ENCODE measurements at regions not wholly inside any gene's neighbourhood (a gene's known extent, or its start where the extent isn't known, plus 50 kb on each side); places are given as distances from the start of the nearest gene placed in this dataset.

GRCh38 chr9:91044354-91044753 is 242.7 kb downstream of the SYK start:
- no peak overlapping the region for H3K4me3 ChIP-seq (ENCODE audit: low read depth in 1 of 2, low read length in 2 of 2)
- no peak overlapping the region for H3K27ac ChIP-seq (ENCODE audit: low read length)
- H3K27me3 ChIP-seq (ENCODE audit: low read depth, low read length): no peaks in the 10 kb centered on the region
- H3K9me3 ChIP-seq (ENCODE audit: control insufficient read depth in 1 of 2, low read length in 2 of 2): no peaks in the 10 kb centered on the region
- no peaks in the 10 kb centered on the region for H3K36me3 ChIP-seq (ENCODE audit: control insufficient read depth in 1 of 2, insufficient read depth in 2 of 2, low read length in 2 of 2)
- no peaks in the 10 kb centered on the region for H3K4me1 ChIP-seq (ENCODE audit: control insufficient read depth in 1 of 2, insufficient read depth in 2 of 2, low read length in 2 of 2)

GRCh38 chr9:91045041-91045440 is 243.4 kb downstream of the SYK start:
- Histone ChIP-seq H3K36me3 (ENCODE audit: control insufficient read depth in 1 of 2, insufficient read depth in 2 of 2, low read length in 2 of 2) (no peaks in the 10 kb centered on the region), H3K27ac (ENCODE audit: low read length) (no peak overlapping the region), H3K4me1 (ENCODE audit: control insufficient read depth in 1 of 2, insufficient read depth in 2 of 2, low read length in 2 of 2) (no peaks in the 10 kb centered on the region), H3K4me3 (ENCODE audit: low read depth in 1 of 2, low read length in 2 of 2) (no peak overlapping the region), H3K9me3 (ENCODE audit: control insufficient read depth in 1 of 2, low read length in 2 of 2) (no peaks in the 10 kb centered on the region), H3K27me3 (ENCODE audit: low read depth, low read length) (no peaks in the 10 kb centered on the region)

- Histone ChIP-seq H3K4me3 (ENCODE audit: low read depth in 1 of 2, low read length in 2 of 2) (no peak overlapping the region), H3K36me3 (ENCODE audit: control insufficient read depth in 1 of 2, insufficient read depth in 2 of 2, low read length in 2 of 2) (no peaks in the 10 kb centered on the region), H3K27me3 (ENCODE audit: low read depth, low read length) (no peaks in the 10 kb centered on the region), H3K27ac (ENCODE audit: low read length) (no peak overlapping the region), H3K9me3 (ENCODE audit: control insufficient read depth in 1 of 2, low read length in 2 of 2) (no peaks in the 10 kb centered on the region), H3K4me1 (ENCODE audit: control insufficient read depth in 1 of 2, insufficient read depth in 2 of 2, low read length in 2 of 2) (no peaks in the 10 kb centered on the region)
Observed at GRCh38 chr9:91047529-91047928, 245.9 kb downstream of the SYK start.

GRCh38 chr9:91047993-91048607 is 246.5 kb downstream of the SYK start:
- no peak overlapping the region for H3K4me3 ChIP-seq (ENCODE audit: low read depth in 1 of 2, low read length in 2 of 2)
- no peaks in the 10 kb centered on the region for H3K9me3 ChIP-seq (ENCODE audit: control insufficient read depth in 1 of 2, low read length in 2 of 2)
- no peaks in the 10 kb centered on the region for H3K27me3 ChIP-seq (ENCODE audit: low read depth, low read length)
- H3K36me3 ChIP-seq (ENCODE audit: control insufficient read depth in 1 of 2, insufficient read depth in 2 of 2, low read length in 2 of 2): no peaks in the 10 kb centered on the region
- H3K27ac ChIP-seq (ENCODE audit: low read length): no peak overlapping the region
- H3K4me1 ChIP-seq (ENCODE audit: control insufficient read depth in 1 of 2, insufficient read depth in 2 of 2, low read length in 2 of 2): no peaks in the 10 kb centered on the region

- Histone ChIP-seq H3K4me3 (ENCODE audit: low read depth in 1 of 2, low read length in 2 of 2) (no peak overlapping the region), H3K27ac (ENCODE audit: low read length) (no peak overlapping the region)
Observed at GRCh38 chr9:91048749-91049148, 247.1 kb downstream of the SYK start.

GRCh38 chr9:91053824-91054223 is 252.2 kb downstream of the SYK start:
- Histone ChIP-seq H3K4me3 (ENCODE audit: low read depth in 1 of 2, low read length in 2 of 2) (no peak overlapping the region), H3K36me3 (ENCODE audit: control insufficient read depth in 1 of 2, insufficient read depth in 2 of 2, low read length in 2 of 2) (no peaks in the 10 kb centered on the region), H3K27ac (ENCODE audit: low read length) (no peak overlapping the region), H3K4me1 (ENCODE audit: control insufficient read depth in 1 of 2, insufficient read depth in 2 of 2, low read length in 2 of 2) (no peaks in the 10 kb centered on the region), H3K27me3 (ENCODE audit: low read depth, low read length) (no peaks in the 10 kb centered on the region), H3K9me3 (ENCODE audit: control insufficient read depth in 1 of 2, low read length in 2 of 2) (no peaks in the 10 kb centered on the region)

More at GRCh38 chr9:91048749-91049148, 247.1 kb downstream of the SYK start:
- Histone ChIP-seq H3K27me3 (ENCODE audit: low read depth, low read length) (no peaks in the 10 kb centered on the region), H3K9me3 (ENCODE audit: control insufficient read depth in 1 of 2, low read length in 2 of 2) (no peaks in the 10 kb centered on the region), H3K4me1 (ENCODE audit: control insufficient read depth in 1 of 2, insufficient read depth in 2 of 2, low read length in 2 of 2) (no peaks in the 10 kb centered on the region), H3K36me3 (ENCODE audit: control insufficient read depth in 1 of 2, insufficient read depth in 2 of 2, low read length in 2 of 2) (no peaks in the 10 kb centered on the region)

GRCh38 chr9:91055845-91056244 is 254.2 kb downstream of the SYK start:
- H3K36me3 ChIP-seq (ENCODE audit: control insufficient read depth in 1 of 2, insufficient read depth in 2 of 2, low read length in 2 of 2): no peaks in the 10 kb centered on the region
- H3K27ac ChIP-seq (ENCODE audit: low read length): no peak overlapping the region
- H3K4me3 ChIP-seq (ENCODE audit: low read depth in 1 of 2, low read length in 2 of 2): no peak overlapping the region
- no peaks in the 10 kb centered on the region for H3K9me3 ChIP-seq (ENCODE audit: control insufficient read depth in 1 of 2, low read length in 2 of 2)
- H3K4me1 ChIP-seq (ENCODE audit: control insufficient read depth in 1 of 2, insufficient read depth in 2 of 2, low read length in 2 of 2): no peaks in the 10 kb centered on the region
- H3K27me3 ChIP-seq (ENCODE audit: low read depth, low read length): no peaks in the 10 kb centered on the region

- no peak overlapping the region for H3K4me3 ChIP-seq (ENCODE audit: low read depth in 1 of 2, low read length in 2 of 2)
- H3K9me3 ChIP-seq (ENCODE audit: control insufficient read depth in 1 of 2, low read length in 2 of 2): no peaks in the 10 kb centered on the region
- no peaks in the 10 kb centered on the region for H3K27me3 ChIP-seq (ENCODE audit: low read depth, low read length)
- no peaks in the 10 kb centered on the region for H3K36me3 ChIP-seq (ENCODE audit: control insufficient read depth in 1 of 2, insufficient read depth in 2 of 2, low read length in 2 of 2)
- no peak overlapping the region for H3K27ac ChIP-seq (ENCODE audit: low read length)
- no peaks in the 10 kb centered on the region for H3K4me1 ChIP-seq (ENCODE audit: control insufficient read depth in 1 of 2, insufficient read depth in 2 of 2, low read length in 2 of 2)
Observed at GRCh38 chr9:91056486-91056885, 254.9 kb downstream of the SYK start.

GRCh38 chr9:91056917-91057316 is 255.3 kb downstream of the SYK start:
- Histone ChIP-seq H3K4me1 (ENCODE audit: control insufficient read depth in 1 of 2, insufficient read depth in 2 of 2, low read length in 2 of 2) (no peaks in the 10 kb centered on the region), H3K9me3 (ENCODE audit: control insufficient read depth in 1 of 2, low read length in 2 of 2) (no peaks in the 10 kb centered on the region), H3K27ac (ENCODE audit: low read length) (no peak overlapping the region), H3K27me3 (ENCODE audit: low read depth, low read length) (no peaks in the 10 kb centered on the region), H3K4me3 (ENCODE audit: low read depth in 1 of 2, low read length in 2 of 2) (no peak overlapping the region), H3K36me3 (ENCODE audit: control insufficient read depth in 1 of 2, insufficient read depth in 2 of 2, low read length in 2 of 2) (no peaks in the 10 kb centered on the region)

GRCh38 chr9:91059713-91060112 is 258.1 kb downstream of the SYK start:
- H3K4me1 ChIP-seq (ENCODE audit: control insufficient read depth in 1 of 2, insufficient read depth in 2 of 2, low read length in 2 of 2): no peaks in the 10 kb centered on the region
- no peak overlapping the region for H3K4me3 ChIP-seq (ENCODE audit: low read depth in 1 of 2, low read length in 2 of 2)
- no peaks in the 10 kb centered on the region for H3K27me3 ChIP-seq (ENCODE audit: low read depth, low read length)
- no peaks in the 10 kb centered on the region for H3K9me3 ChIP-seq (ENCODE audit: control insufficient read depth in 1 of 2, low read length in 2 of 2)
- no peak overlapping the region for H3K27ac ChIP-seq (ENCODE audit: low read length)
- no peaks in the 10 kb centered on the region for H3K36me3 ChIP-seq (ENCODE audit: control insufficient read depth in 1 of 2, insufficient read depth in 2 of 2, low read length in 2 of 2)

GRCh38 chr9:91060520-91061343 is 259.1 kb downstream of the SYK start:
- Histone ChIP-seq H3K36me3 (ENCODE audit: control insufficient read depth in 1 of 2, insufficient read depth in 2 of 2, low read length in 2 of 2) (no peaks in the 10 kb centered on the region), H3K4me1 (ENCODE audit: control insufficient read depth in 1 of 2, insufficient read depth in 2 of 2, low read length in 2 of 2) (no peaks in the 10 kb centered on the region), H3K27me3 (ENCODE audit: low read depth, low read length) (no peaks in the 10 kb centered on the region), H3K9me3 (ENCODE audit: control insufficient read depth in 1 of 2, low read length in 2 of 2) (no peaks in the 10 kb centered on the region), H3K4me3 (ENCODE audit: low read depth in 1 of 2, low read length in 2 of 2) (no peak overlapping the region), H3K27ac (ENCODE audit: low read length) (peak overlapping the region; percentile 17)
